Liver (tissue), 3 donors: ENCODE measurements at regions not wholly inside any gene's neighbourhood (a gene's known extent, or its start where the extent isn't known, plus 50 kb on each side); places are given as distances from the start of the nearest gene placed in this dataset.

Experiments
- GABPA ChIP-seq, 2 donors: IDR thresholded peaks in 1 of 2; conservative IDR thresholded peaks in 1 of 2; 2 replicates each; pipeline ENCODE4 v1.6.1; 2016; ENCODE audit warnings: antibody characterized with exemption in 2 of 2, mild to moderate bottlenecking in 1 of 2, moderate library complexity in 1 of 2
- TAF1 ChIP-seq: conservative IDR thresholded peaks from 2 replicates; pipeline ENCODE4 v1.6.1; 2016; ENCODE audit warnings: antibody characterized with exemption, mild to moderate bottlenecking
- TF ChIP-seq, protein P1 (sequence below): fragments of 150-350 bp; IDR thresholded peaks from 2 replicates; pipeline ENCODE4 v1.5.1; 2017; ENCODE audit warnings: improper control_type of control experiment, low read depth, low read length; ENCODE audit not compliant: missing input control
- donor health status: healthy.
- donor health status: healthy.

DNA sequence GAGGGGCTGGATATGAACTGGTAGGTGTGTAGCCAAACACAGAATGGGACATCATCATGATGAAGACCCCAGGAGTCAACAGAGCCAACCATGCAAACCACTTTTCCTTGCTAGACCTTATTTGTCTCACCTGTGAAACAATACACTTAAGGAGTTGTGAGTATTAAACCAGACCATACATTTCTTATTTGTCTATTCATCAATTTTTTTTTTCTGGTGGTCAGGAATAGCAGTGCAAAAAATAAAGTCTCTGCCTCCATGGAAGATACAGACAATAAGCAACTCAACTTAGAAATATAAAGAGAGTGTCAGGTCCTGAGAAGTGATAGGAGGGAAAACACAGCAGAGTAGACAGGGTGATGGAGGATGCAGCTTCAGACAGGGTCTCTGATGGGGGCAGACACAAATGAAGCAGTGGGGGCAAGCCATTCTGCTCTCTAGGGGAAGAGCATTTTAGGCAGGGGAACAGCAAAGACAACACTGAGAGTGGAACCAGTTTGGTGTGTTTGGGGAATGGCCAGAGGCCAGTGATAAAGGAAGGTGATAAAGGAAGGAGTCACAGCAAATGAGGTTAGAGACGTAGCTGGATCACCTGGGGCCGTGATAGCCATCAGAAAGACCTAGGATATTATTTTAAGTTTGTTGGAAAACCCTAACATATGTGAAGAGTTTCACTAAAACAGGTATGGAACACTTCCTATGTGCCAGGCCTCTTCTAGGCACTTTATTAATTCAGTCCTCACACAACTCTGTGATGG, 256.2 kb downstream of the MAN2A1 start:
- TF ChIP-seq GABPA (IDR thresholded peaks at IDR 0.05 in 1 of 2, conservative IDR thresholded peaks at IDR 0.05 in 1 of 2) (no peak), TAF1 (no peak)
- TF ChIP-seq, protein P1, sequence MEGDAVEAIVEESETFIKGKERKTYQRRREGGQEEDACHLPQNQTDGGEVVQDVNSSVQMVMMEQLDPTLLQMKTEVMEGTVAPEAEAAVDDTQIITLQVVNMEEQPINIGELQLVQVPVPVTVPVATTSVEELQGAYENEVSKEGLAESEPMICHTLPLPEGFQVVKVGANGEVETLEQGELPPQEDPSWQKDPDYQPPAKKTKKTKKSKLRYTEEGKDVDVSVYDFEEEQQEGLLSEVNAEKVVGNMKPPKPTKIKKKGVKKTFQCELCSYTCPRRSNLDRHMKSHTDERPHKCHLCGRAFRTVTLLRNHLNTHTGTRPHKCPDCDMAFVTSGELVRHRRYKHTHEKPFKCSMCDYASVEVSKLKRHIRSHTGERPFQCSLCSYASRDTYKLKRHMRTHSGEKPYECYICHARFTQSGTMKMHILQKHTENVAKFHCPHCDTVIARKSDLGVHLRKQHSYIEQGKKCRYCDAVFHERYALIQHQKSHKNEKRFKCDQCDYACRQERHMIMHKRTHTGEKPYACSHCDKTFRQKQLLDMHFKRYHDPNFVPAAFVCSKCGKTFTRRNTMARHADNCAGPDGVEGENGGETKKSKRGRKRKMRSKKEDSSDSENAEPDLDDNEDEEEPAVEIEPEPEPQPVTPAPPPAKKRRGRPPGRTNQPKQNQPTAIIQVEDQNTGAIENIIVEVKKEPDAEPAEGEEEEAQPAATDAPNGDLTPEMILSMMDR, result no peak
